VCaP (cell line): ENCODE measurements at regions not wholly inside any gene's neighbourhood (a gene's known extent, or its start where the extent isn't known, plus 50 kb on each side); places are given as distances from the start of the nearest gene placed in this dataset.

Source experiments
- H3K27ac ChIP-seq: fragments of 450-650 bp; 2 replicates; pipeline ENCODE4 v1.5.1; 2017
- CTCF ChIP-seq: fragments of 450-650 bp; conservative IDR thresholded peaks from 2 replicates; pipeline ENCODE4 v1.5.1; 2017; ENCODE audit warnings: mild to moderate bottlenecking, moderate library complexity

GRCh38 chr7:153152801-153153422 is 393.4 kb downstream of the ACTR3B start:
- no peak overlapping the region for H3K27ac ChIP-seq

GRCh38 chr7:153158149-153158548 is 398.6 kb downstream of the ACTR3B start:
- TF ChIP-seq CTCF = no peak
- no peak overlapping the region for H3K27ac ChIP-seq

More at GRCh38 chr7:153152801-153153422, 393.4 kb downstream of the ACTR3B start:
- TF ChIP-seq CTCF = no peak

GRCh38 chr7:153170287-153170686 is 410.7 kb downstream of the ACTR3B start:
- TF ChIP-seq CTCF = no peak
- no peak overlapping the region for H3K27ac ChIP-seq

DNA sequence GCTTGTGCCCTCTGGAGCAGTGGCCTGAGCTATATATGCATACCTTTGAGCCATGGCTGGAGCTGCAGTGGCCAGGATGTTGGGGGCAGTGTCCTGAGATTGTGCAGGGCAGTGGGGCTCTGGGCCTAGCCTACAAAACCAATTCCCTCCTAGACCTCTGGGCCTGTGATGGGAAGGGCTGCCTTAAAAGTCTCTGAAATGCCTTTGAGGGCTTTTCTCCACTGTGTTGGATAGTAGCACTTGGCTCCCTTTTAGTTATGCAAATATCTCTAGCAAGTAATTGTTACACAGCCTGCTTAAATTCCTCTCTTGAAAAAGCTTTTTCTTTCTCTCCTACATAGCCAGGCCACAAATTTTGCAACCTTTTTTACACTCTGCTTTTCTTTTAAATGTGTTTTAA is 426.4 kb downstream of the ACTR3B start:
- TF ChIP-seq CTCF = no peak
- H3K27ac ChIP-seq = no peak overlapping the region

DNA sequence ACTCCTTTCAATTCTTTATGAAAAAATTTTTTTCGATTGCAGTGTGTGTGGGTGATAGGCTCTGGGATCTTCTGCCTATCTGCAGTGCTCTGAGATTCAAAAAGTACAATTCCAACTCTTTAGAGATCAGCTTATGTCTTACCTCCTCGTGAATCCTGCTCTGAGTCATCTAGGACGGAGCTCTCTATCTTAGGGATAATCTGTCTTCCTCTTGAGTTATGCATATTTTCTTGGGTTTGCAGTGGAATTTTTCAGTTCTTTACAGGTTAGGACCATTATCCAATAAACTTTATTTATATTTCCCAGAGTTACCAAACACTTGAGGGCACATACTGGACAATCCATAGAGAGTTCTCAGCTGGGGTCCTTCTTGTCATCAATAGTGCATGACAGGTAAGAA is 428.6 kb downstream of the ACTR3B start:
- no peak overlapping the region for H3K27ac ChIP-seq
- TF ChIP-seq CTCF = no peak

GRCh38 chr7:153188630-153189029 is 429.1 kb downstream of the ACTR3B start:
- no peak overlapping the region for H3K27ac ChIP-seq
- TF ChIP-seq CTCF = no peak

DNA sequence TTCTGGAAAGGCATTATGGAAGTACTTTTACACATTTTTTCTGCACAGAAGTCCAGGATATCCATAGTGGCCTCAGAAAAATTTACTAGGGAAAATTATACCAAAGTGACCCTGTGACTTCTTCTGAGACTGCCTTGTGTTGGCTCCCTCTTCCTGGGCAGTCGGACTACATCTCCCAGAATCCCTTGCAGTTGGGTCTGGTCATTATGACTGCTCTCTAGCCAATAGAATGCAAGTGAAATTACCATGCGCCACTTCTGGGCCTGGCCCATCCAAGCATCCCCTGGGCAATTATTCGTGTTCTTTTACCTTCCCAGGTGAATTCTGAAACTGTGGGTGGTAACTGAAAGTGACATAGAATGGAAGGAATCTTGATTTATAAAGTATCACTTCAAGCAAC is 430.9 kb downstream of the ACTR3B start:
- H3K27ac ChIP-seq = no peak overlapping the region
- TF ChIP-seq CTCF = no peak

GRCh38 chr7:153190986-153191385 is 431.4 kb downstream of the ACTR3B start:
- TF ChIP-seq CTCF = no peak
- no peak overlapping the region for H3K27ac ChIP-seq
